Skeletal muscle cell (primary cell): ENCODE measurements at regions not wholly inside any gene's neighbourhood (a gene's known extent, or its start where the extent isn't known, plus 50 kb on each side); places are given as distances from the start of the nearest gene placed in this dataset.
"Not testable (repeated sequence)": the region's sequence is repeated elsewhere in the genome, so short reads cannot be mapped to it uniquely, and the experiment has no call there.

Experiments
- DNase-seq: peaks from one replicate; pipeline ENCODE4 v3.0.0-alpha.2; 2010; ENCODE audit warnings: low read depth
- H3K4me3 ChIP-seq: 2 replicates; pipeline ENCODE4 v1.5.1; 2011; ENCODE audit warnings: low read depth, mild to moderate bottlenecking, control low read depth, low read length, moderate library complexity

GRCh38 chr2:91590381-91590780 is 2898.9 kb downstream of the RPIA start:
- H3K4me3 ChIP-seq, DNase-seq: not testable (repeated sequence)

GRCh38 chr2:91591066-91591465 is 2899.6 kb downstream of the RPIA start:
- DNase-seq, H3K4me3 ChIP-seq: not testable (repeated sequence)

GRCh38 chr2:91597436-91597835 is 2906.0 kb downstream of the RPIA start:
- not testable (repeated sequence) for H3K4me3 ChIP-seq, DNase-seq

GRCh38 chr2:91598519-91598918 is 2907.0 kb downstream of the RPIA start:
- H3K4me3 ChIP-seq, result not testable (repeated sequence)
- peak; percentile 20 for DNase-seq

- DNase-seq, result peak; percentile 4
- not testable (repeated sequence) for H3K4me3 ChIP-seq
These were observed 2907.5 kb downstream of the RPIA start for GRCh38 chr2:91599000-91599399.

GRCh38 chr2:91602860-91603259 is 2911.4 kb downstream of the RPIA start:
- DNase-seq, H3K4me3 ChIP-seq: not testable (repeated sequence)

GRCh38 chr2:91603996-91604395 is 2912.5 kb downstream of the RPIA start:
- not testable (repeated sequence) for H3K4me3 ChIP-seq, DNase-seq

- H3K4me3 ChIP-seq, DNase-seq: not testable (repeated sequence)
These were observed 2913.2 kb downstream of the RPIA start for GRCh38 chr2:91604629-91605028.

- not testable (repeated sequence) for DNase-seq, H3K4me3 ChIP-seq
These were observed 2932.3 kb downstream of the RPIA start for GRCh38 chr2:91623739-91624138.

- DNase-seq, H3K4me3 ChIP-seq: not testable (repeated sequence)
These were observed 2937.0 kb downstream of the RPIA start for GRCh38 chr2:91628471-91628870.

GRCh38 chr2:91657193-91657592 is 2965.7 kb downstream of the RPIA start:
- H3K4me3 ChIP-seq, result not testable (repeated sequence)
- peak; percentile 82 for DNase-seq

- peak overlapping the region; percentile 24 for H3K4me3 ChIP-seq
- DNase-seq, result not testable (repeated sequence)
These were observed 2966.9 kb downstream of the RPIA start for GRCh38 chr2:91658336-91658735.

- not testable (repeated sequence) for DNase-seq
- peak overlapping the region; percentile 49 for H3K4me3 ChIP-seq
These were observed 2967.9 kb downstream of the RPIA start for GRCh38 chr2:91659189-91659916.

- not testable (repeated sequence) for DNase-seq
- peak overlapping the region; percentile 39 for H3K4me3 ChIP-seq
These were observed 2968.4 kb downstream of the RPIA start for GRCh38 chr2:91659917-91660275.

GRCh38 chr2:91667341-91667740 is 2975.9 kb downstream of the RPIA start:
- not testable (repeated sequence) for H3K4me3 ChIP-seq

GRCh38 chr2:91685541-91685940 is 2994.1 kb downstream of the RPIA start:
- DNase-seq, result not testable (repeated sequence)

More at GRCh38 chr2:91667341-91667740, 2975.9 kb downstream of the RPIA start:
- DNase-seq, result not testable (repeated sequence)

GRCh38 chr2:91686046-91686445 is 2994.6 kb downstream of the RPIA start:
- H3K4me3 ChIP-seq, DNase-seq: not testable (repeated sequence)

More at GRCh38 chr2:91685541-91685940, 2994.1 kb downstream of the RPIA start:
- not testable (repeated sequence) for H3K4me3 ChIP-seq
